GM12878 (cell line): ENCODE measurements at regions not wholly inside any gene's neighbourhood (a gene's known extent, or its start where the extent isn't known, plus 50 kb on each side); places are given as distances from the start of the nearest gene placed in this dataset.

Experiments used
- ATAC-seq: fragments of 200-7000 bp; cut with Tn5 transposase; 3 replicates; pipeline ENCODE4 v1.9.1; 2020; ENCODE audit warnings: mild to moderate bottlenecking, moderate library complexity
- BruUV-seq: library from RNA; stranded (reverse); fragments of 400-500 nt; replicated peaks from 2 replicates; lab custom pipeline; 2021; lab: Mats Ljungman, UMichigan
- CTCF ChIA-PET: fragments of 300-600 bp; sonication (Branson Sonifier 250); formaldehyde crosslinking; extraction: SDS; loops from one replicate; lab custom pipeline; 2021; ENCODE audit warnings: inconsistent platforms; lab: Yijun Ruan, JAX
- POLR2A ChIA-PET: fragments of 350-600 bp; formaldehyde crosslinking; extraction: SDS; loops from one replicate; lab custom pipeline; 2021; ENCODE audit warnings: inconsistent platforms; lab: Charles Lee
- RAD21 ChIA-PET: fragments of 300-600 bp; sonication (Branson Sonifier 250); formaldehyde crosslinking; loops from one replicate; lab custom pipeline; 2023; ENCODE audit warnings: antibody characterized with exemption; ENCODE audit not compliant: unreplicated experiment; lab: Charles Lee
- SMC1A ChIA-PET: fragments of 300-600 bp; sonication (Branson Sonifier 250); formaldehyde crosslinking; loops from one replicate; lab custom pipeline; 2023; ENCODE audit not compliant: unreplicated experiment, uncharacterized antibody; lab: Charles Lee
- DNase-seq: peaks from one replicate; pipeline ENCODE4 v3.0.0-alpha.2; 2011; ENCODE audit warnings: low read depth, low spot score
- FAIRE-seq: peaks from 3 replicates; lab custom pipeline; 2011; peaks lifted over from hg19 to GRCh38; lab: Jason Lieb, UNC
- H2AFZ ChIP-seq: 2 replicates; pipeline ENCODE4 v1.6.0; 2011; ENCODE audit warnings: low read depth, low read length, control low read depth; ENCODE audit not compliant: control insufficient read depth
- H3K27ac ChIP-seq: 2 replicates; pipeline ENCODE4 v1.5.1; 2011; ENCODE audit warnings: control low read depth; ENCODE audit not compliant: control insufficient read depth, insufficient read depth
- H3K27me3 ChIP-seq, 2 experiments: replicated peaks in 1 of 2; 2 replicates each; pipeline versions ENCODE4 v1.6.0 to v1.6.1; 2011; ENCODE audit warnings: low read length in 1 of 2; ENCODE audit not compliant: control insufficient read depth in 2 of 2, insufficient read depth in 2 of 2
- H3K36me3 ChIP-seq, 2 experiments: 2 replicates each; pipeline ENCODE4 v1.5.1; 2011; ENCODE audit warnings: low read length in 1 of 2; ENCODE audit not compliant: control insufficient read depth in 2 of 2, insufficient read depth in 2 of 2
- H3K4me1 ChIP-seq: 2 replicates; pipeline ENCODE4 v1.6.1; 2011; ENCODE audit warnings: mild to moderate bottlenecking, low read length, moderate library complexity, mixed read lengths; ENCODE audit not compliant: control insufficient read depth, insufficient read depth
- H3K4me2 ChIP-seq: 2 replicates; pipeline ENCODE4 v1.6.0; 2011; ENCODE audit warnings: control low read depth; ENCODE audit not compliant: control insufficient read depth, insufficient read depth
- H3K4me3 ChIP-seq: fragments of 200-600 bp; sonication (generic); 2 replicates; pipeline ENCODE4 v1.5.1; 2016
- H3K79me2 ChIP-seq: 2 replicates; pipeline ENCODE4 v1.6.0; 2011; ENCODE audit warnings: low read length; ENCODE audit not compliant: control insufficient read depth, insufficient read depth
- H3K9ac ChIP-seq: 2 replicates; pipeline ENCODE4 v1.8.0; 2011; ENCODE audit warnings: low read length, control low read depth, mixed read lengths; ENCODE audit not compliant: control insufficient read depth, insufficient read depth
- H3K9me3 ChIP-seq: replicated peaks from 3 replicates; pipeline ENCODE4 v1.5.1; 2011; ENCODE audit warnings: mild to moderate bottlenecking, low read length; ENCODE audit not compliant: control insufficient read depth, insufficient read depth
- H4K20me1 ChIP-seq: 2 replicates; pipeline ENCODE4 v1.6.0; 2011; ENCODE audit not compliant: control insufficient read depth, insufficient read depth
- ATF7 ChIP-seq: fragments of 450-650 bp; IDR thresholded peaks from 2 replicates; pipeline ENCODE4 v1.6.1; 2016; ENCODE audit warnings: low read depth, mild to moderate bottlenecking
- BCL11A ChIP-seq: IDR thresholded peaks from 2 replicates; pipeline ENCODE4 v1.6.1; 2011; ENCODE audit warnings: low read depth, low read length
- CHD4 ChIP-seq: fragments of 200-600 bp; sonication (generic); IDR thresholded peaks from 2 replicates; pipeline ENCODE4 v1.6.1; 2016; ENCODE audit warnings: mild to moderate bottlenecking
- EED ChIP-seq: sonication (generic); IDR thresholded peaks from 2 replicates; pipeline ENCODE4 v1.6.1; 2016; ENCODE audit warnings: antibody characterized with exemption, low read depth
- EP300 ChIP-seq, 2 experiments: fragments of 150-350 bp in 1 of 2; IDR thresholded peaks; 2 replicates each; pipeline ENCODE4 v1.6.1; 2011 to 2012; ENCODE audit warnings: low read depth in 2 of 2, low read length in 2 of 2, borderline replicate concordance in 1 of 2, improper control_type of control experiment in 1 of 2, inconsistent platforms in 1 of 2; ENCODE audit not compliant: control insufficient read depth in 1 of 2
- HDAC6 ChIP-seq: fragments of 200-600 bp; sonication (generic); IDR thresholded peaks from one replicate; pipeline ENCODE4 v1.8.0; 2017; ENCODE audit warnings: antibody characterized with exemption; ENCODE audit not compliant: unreplicated experiment
- JUND ChIP-seq: IDR thresholded peaks from 2 replicates; pipeline ENCODE4 v1.6.1; 2012; ENCODE audit warnings: low read depth, mild to moderate bottlenecking, low read length, improper control_type of control experiment, moderate library complexity
- MTA3 ChIP-seq: IDR thresholded peaks from 2 replicates; pipeline ENCODE4 v1.6.1; 2012; ENCODE audit warnings: low read length, inconsistent platforms, borderline replicate concordance
- NFYA ChIP-seq: IDR thresholded peaks from 2 replicates; pipeline ENCODE4 v1.6.1; 2011; ENCODE audit warnings: low read depth, mild to moderate bottlenecking, low read length, improper control_type of control experiment, borderline replicate concordance
- NR2F1 ChIP-seq: fragments of 450-650 bp; conservative IDR thresholded peaks from 2 replicates; pipeline ENCODE4 v1.6.1; 2017; ENCODE audit warnings: mild to moderate bottlenecking
- PAX5 ChIP-seq: IDR thresholded peaks from 2 replicates; pipeline ENCODE4 v1.6.1; 2011; ENCODE audit warnings: low read depth, low read length, borderline replicate concordance
- TCF12 ChIP-seq: IDR thresholded peaks from 2 replicates; pipeline ENCODE4 v1.6.1; 2011; ENCODE audit warnings: low read depth, mild to moderate bottlenecking, low read length
- TCF7 ChIP-seq: IDR thresholded peaks from 2 replicates; pipeline ENCODE4 v1.6.1; 2014; ENCODE audit warnings: antibody characterized with exemption, borderline replicate concordance
- WGBS: methylation state at CpG from one replicate; pipeline ENCODE4 v1.1.6; 2016; ENCODE audit warnings: low lambda C conversion rate; ENCODE audit not compliant: insufficient replicate concordance, insufficient coverage; ENCODE audit errors: missing lambda C conversion rate; 5-methylcytosine and 5-hydroxymethylcytosine counted together
- in situ Hi-C: fragments of 300-500 bp; cut with MboI; formaldehyde crosslinking; loops from 9 replicates; pipeline ENCODE4 v1.14.3; 2018; ENCODE audit warnings: mixed read lengths
- intact Hi-C: fragments of 100-400 bp; cut with micrococcal nuclease; formaldehyde crosslinking; loops from one replicate; pipeline ENCODE4 v1.14.2; 2022; ENCODE audit not compliant: unreplicated experiment

- Histone ChIP-seq H2AFZ (no peak overlapping the region), H3K27ac (no peak overlapping the region), H3K4me2 (no peak overlapping the region), H3K79me2 (no peaks in the 10 kb centered on the region), H3K9ac (no peak overlapping the region), H3K9me3 (no peaks in the 10 kb centered on the region), H3K4me3 (no peak overlapping the region), H3K4me1 (no peaks in the 10 kb centered on the region), H3K36me3 (no peaks in the 10 kb centered on the region), H3K27me3 (peaks cover 0 to 2% of the 10 kb centered on the region in 2 experiments; a peak in 2 of 4 replicates), H4K20me1 (no peaks in the 10 kb centered on the region)
- intact Hi-C loops: no loop called here
- SMC1A ChIA-PET: no interaction called here
- TF ChIP-seq TCF12 (no peak), TCF7 (no peak), MTA3 (no peak)
- ATAC-seq: no peak
- WGBS: 6% methylated on average over 1 of the region's 1 CpG
- POLR2A ChIA-PET: no interaction called here
- DNase-seq: no peak
- CTCF ChIA-PET: no interaction called here
- in situ Hi-C loops: no loop called here
- no peak for FAIRE-seq
- RAD21 ChIA-PET: no interaction called here
- no TSS peak for BruUV-seq
These were observed 80.8 kb upstream of the SLC8A3 start for GRCh38 chr14:70269582-70269981.

GRCh38 chr14:70268760-70269159 lies 80.0 kb upstream of the SLC8A3 start:
- H3K27ac ChIP-seq: no peak overlapping the region
- no peak for ATAC-seq
- H3K36me3 ChIP-seq: no peaks in the 10 kb centered on the region
- H4K20me1 ChIP-seq: no peaks in the 10 kb centered on the region
- CTCF ChIA-PET: no interaction called here
- no peaks in the 10 kb centered on the region for H3K9me3 ChIP-seq
- BruUV-seq: no TSS peak
- intact Hi-C loops: no loop called here
- H3K79me2 ChIP-seq: no peaks in the 10 kb centered on the region
- no peak overlapping the region for H3K9ac ChIP-seq
- no peak for FAIRE-seq
- TF ChIP-seq NFYA (no peak), PAX5 (no peak), NR2F1 (no peak), BCL11A (no peak), JUND (no peak), ATF7 (no peak), CHD4 (no peak), HDAC6 (no peak), EP300 (IDR thresholded peaks at IDR 0.05; ENCODE audit: borderline replicate concordance in 1 of 2, control insufficient read depth in 1 of 2, low read depth in 2 of 2, low read length in 2 of 2) (no peak), EED (no peak)
- TF ChIP-seq, all 136 proteins: peak for 0
- ChIA-PET POLR2A (no interaction called here), SMC1A (no interaction called here), RAD21 (no interaction called here)
- H3K4me2 ChIP-seq: no peak overlapping the region
- no peak overlapping the region for H2AFZ ChIP-seq
- in situ Hi-C loops: no loop called here
- H3K27me3 ChIP-seq: peaks cover 0 to 2% of the 10 kb centered on the region in 2 experiments; a peak in 1 of 4 replicates
- no peak overlapping the region for H3K4me3 ChIP-seq
- no peaks in the 10 kb centered on the region for H3K4me1 ChIP-seq
- DNase-seq: no peak
- WGBS: 18% methylated on average over 2 of the region's 2 CpGs
